Epidermal melanocyte (primary cell): ENCODE measurements at regions not wholly inside any gene's neighbourhood (a gene's known extent, or its start where the extent isn't known, plus 50 kb on each side); places are given as distances from the start of the nearest gene placed in this dataset.

Source experiments
- DNase-seq: peaks from one replicate; pipeline ENCODE4 v3.0.0; 2011; ENCODE audit warnings: low spot score; ENCODE audit not compliant: insufficient read length

DNA sequence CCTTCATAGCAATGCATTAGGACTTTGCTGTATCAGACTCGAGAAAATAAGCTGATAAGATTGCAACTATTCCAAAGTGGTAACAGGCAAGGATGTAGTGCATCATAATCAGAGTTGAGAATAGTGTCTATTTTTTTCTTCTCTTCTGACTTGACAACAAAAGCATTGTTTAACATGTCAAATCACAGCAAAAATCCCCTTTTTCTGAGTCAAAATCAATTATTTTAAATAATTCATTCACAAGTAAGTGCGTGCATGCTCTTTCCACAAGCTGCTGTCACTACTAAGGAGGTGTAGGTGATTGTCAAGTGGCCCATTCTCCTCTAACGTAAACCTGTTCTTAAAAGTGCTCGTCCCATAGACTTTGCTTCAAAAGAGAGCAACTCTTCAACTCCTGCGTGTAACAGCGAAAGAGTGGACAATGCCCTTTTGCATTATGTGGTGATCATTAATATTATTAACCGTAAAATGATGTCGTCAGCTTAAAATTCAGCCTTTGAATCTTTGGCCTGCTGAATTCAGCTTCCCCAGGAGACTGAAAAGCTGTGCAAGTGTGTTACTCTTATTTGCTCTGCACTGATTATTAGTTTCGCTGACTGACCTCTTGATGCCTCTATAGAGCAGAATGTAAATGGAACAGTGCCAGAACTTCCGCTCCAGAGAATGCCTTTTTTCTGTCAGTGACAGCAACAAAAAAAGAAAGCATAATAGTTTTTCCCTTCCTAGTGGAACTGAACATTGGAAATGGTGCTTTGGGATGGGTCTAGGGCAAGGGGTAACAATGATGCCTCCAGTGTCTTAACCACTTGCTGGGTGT lies 680.8 kb upstream of the SEMA6A start:
- DNase-seq = no peak

DNA sequence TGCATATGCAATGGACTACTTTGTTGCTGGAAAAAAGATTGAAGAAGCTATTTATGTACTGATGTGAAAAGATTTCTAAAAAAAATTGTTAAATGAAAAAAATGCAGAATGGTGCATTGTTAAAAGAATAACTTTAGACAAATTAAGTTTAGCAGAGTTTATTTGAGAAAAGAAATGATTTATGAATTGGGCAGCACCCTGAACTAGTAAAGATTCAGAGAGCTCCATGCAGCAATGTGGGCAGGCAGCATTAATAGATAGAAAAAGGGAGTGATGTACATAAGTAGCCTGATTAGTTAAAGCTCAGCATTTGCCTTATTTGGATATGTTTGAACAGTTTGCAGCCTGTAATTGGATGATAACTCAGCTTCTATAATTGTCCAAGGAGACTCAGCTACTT lies 677.9 kb upstream of the SEMA6A start:
- no peak for DNase-seq

DNA sequence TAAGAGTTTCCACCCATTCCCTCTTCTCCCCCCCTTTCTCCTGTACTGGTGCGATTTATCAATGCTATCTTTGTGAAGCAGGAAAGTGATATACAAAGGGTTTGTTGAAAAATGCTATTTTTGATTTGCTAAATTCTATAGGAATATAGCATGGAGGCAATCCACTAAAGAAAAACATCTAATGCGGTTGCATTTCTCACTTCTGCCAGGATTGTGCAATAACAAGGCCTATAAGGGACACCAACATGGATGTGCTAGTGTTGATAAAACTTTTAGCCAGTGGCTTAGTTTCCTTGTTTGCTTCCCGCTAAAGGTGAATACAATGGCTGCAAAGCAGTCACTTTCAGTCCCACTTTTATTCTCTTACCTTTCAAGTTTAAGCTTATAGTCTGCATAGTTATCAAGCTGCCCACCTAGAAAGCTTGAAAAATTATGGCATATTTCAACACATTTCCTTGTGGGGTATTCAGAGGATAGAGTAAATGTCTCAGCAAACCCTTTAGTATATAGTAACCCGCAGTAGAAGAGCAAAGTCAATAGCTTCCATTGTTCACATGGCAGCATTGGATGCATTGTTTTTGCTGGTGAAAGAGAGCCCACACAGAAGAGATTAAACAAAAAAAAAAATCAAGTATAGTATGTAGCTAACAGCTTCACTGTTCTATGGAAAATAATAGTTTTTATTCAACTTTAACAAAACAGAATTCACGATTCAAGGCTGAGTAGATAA lies 674.6 kb upstream of the SEMA6A start:
- DNase-seq = no peak

DNA sequence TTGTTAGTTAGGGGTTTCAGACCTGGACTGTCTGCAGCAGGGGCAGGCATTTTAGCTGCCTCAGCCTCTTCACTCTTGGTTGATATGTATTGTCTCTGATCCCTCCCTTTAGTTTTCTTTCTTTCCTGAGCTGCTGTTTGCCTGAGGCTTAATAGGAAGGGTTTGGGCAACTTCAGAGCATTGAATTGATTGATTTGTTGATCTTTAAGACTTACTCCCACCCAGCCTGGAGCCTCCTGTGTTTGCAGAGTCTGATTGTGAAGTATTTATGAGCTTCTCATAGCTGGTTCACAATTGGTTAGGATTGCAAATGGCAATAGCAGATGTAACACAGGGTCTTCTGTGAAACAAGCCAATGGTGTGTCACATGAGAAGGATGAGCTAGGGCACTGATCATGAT lies 671.8 kb upstream of the SEMA6A start:
- no peak for DNase-seq

DNA sequence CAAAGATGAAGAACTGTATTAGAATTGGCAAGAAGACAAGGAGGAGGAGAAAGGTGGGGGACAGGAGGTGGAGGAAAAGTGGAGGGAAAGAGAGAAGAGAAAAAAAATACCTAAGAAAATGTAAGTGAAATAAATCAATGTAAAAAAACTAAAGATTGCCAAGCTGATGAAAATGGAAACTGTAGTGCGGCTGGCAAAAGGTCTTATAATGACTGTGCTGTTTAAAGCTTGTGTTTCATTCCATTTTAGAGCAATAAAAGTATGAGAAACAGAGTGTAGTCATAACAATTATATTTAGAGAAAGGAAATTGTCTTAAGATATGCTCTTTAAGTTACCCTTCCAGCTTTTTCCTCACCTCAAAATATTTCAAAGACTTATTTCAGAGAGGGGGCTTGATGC lies 670.5 kb upstream of the SEMA6A start:
- no peak for DNase-seq

DNA sequence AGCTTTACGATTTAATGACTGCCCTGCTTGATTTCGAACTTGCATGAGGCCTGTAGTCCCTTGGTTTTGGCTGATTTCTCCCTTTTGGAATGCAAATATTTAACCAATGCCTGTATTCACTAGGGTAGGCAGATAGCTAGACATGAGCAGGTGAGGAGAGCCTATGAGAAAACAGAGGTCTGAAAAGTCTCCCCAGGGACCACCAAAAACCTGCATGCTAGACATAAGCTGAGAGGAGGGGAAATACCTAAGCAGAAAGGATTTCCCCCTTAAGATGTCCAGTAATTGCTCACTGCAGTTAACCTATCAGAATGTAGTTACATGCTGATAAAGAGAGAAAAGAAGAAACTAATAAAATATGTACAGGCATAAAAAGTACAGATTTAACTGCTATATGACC lies 667.4 kb upstream of the SEMA6A start:
- no peak for DNase-seq

DNA sequence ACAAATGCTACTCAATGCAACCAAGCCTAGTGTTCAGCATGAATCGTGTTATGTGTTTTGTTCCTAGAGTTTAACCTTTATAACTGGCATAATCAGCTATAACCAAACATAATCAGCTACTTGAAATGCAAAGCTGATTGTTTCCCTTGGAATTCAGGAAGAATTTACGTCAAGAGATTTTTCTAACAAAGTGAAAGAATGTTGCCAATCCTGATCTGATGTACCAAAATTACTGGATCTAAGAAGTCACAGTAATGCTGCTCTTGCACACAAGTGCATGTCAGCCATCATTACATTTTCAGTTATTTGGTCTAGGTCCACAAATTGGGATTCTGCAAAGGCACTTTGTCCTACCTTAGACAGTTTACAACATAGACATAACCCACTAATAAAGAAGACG lies 662.3 kb upstream of the SEMA6A start:
- no peak for DNase-seq

DNA sequence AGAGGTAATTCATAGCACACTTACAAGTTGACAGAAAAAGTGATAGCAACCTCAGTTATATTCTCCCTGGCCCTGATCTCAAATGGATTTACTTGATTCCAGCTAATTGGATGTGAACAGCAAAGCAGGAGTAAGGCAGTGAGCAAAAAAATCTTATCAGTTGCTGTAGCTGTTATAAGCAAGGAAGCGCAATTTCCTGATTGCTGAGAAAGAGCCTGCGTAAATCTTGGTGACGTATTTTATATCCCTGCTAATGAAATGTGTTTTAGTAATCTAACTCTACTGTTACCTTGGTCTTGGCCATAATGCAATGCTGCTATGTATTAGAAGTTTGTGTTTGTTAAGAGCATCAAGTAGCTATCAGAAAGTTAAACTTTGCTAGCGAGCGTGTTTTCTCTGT lies 661.2 kb upstream of the SEMA6A start:
- no peak for DNase-seq

DNA sequence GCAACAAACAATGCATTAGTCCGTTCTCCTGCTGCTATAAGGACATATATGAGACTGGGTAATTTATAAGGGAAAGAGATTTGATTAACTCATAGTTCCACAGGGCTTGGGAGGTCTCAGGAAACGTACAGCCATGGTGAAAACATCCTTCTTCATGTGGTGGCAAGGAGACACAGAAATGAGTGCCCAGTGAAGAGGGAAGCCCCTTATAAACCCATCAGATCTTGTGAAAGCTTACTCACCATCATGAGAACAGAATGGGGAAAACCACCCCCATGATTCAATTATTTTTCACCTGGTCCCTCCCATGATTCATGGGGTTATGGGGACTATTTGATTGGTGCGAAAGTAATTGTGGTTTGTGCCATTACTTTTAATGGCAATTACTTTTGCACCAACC lies 655.8 kb upstream of the SEMA6A start:
- DNase-seq = no peak

DNA sequence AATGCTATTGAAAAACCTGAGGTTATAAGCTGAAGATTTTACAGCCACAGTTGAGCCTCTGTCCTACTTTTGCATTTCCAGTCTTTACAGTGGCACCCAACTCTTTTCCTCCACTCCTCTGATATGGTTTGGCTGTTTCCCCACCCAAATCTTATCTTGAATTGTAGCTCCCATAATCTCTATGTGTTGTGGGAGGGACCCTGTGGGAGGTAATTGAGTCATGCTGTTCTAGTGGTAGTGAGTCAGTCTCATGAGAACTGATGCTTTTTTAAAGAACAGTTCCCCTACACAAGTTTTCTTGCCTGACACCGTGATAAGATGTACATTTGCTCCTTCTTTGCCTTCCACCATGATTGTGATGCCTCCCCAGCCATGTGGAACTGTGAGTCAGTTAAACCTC lies 646.1 kb upstream of the SEMA6A start:
- DNase-seq = no peak

DNA sequence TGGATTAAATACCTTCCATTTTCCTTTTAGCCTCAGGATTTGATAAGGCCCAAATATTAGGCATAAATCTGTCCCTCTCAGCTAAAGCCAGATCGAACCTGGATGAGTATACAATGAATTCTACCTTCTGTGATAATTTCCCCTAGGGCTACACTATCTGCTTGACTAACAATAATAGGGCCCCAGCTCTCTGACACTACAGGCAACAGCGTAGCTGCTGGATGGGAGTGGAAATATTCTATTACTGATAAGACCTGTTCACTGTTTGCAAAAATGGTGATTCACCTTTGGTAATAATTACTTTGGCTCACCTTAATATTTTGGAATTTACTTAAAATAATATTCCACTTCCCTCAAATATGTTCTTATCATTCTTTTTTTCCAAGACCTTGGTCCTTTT lies 644.2 kb upstream of the SEMA6A start:
- no peak for DNase-seq

DNA sequence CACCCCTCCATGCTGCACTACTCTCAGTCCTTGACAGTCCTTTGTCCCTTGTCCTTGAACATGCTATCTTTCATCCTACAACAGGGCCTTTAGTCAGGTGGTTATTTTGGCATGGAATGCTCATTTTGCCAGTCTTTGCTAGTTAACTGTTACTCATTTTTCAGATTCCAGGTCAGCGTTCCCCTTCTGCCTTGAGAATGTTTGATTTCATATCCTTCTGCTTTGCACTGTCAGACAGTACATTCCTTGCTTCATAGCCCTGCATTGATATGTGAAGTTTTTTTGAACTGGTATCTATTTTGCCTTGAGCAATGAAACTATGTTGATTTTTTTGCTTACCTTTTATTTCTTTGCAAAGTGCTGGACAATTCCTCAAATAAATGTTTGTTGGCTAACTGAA lies 638.2 kb upstream of the SEMA6A start:
- no peak for DNase-seq

DNA sequence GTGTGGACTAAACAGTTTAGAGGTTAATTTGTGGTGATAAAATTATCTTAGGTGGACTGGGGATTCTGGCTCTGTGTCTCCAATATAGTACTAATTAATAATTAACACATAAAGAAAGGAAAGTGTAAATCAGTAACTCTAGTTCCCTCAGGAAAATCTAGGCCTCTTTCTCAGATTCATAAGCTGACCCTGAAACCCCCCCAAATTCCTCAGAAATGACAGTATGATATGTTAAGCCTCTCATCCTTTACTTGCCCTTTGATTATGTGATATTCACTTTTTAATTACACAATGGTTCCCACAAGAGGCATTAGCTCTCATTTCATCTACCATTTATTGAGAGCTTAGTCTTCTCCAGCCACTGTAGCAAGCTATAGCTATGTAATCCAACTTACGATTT lies 636.2 kb upstream of the SEMA6A start:
- DNase-seq = no peak

DNA sequence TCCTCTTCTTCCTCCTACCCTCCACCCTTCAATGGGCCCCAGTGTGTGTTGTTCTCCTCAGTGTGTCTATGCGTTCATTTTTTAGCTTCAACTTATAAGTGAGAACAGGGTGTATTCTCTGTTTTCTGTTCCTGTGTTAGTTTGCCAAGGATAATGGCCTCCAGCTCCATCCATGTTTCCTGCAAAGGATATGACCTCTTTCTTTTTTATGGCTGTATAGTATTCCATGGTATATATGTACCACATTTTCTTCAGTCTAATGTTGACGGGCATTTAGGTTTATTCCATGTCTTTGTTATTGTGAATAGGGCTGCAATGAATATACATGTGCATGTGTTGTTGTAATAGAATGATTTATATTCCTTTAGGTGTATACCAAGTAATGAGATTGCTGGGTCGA lies 634.9 kb upstream of the SEMA6A start:
- no peak for DNase-seq

DNA sequence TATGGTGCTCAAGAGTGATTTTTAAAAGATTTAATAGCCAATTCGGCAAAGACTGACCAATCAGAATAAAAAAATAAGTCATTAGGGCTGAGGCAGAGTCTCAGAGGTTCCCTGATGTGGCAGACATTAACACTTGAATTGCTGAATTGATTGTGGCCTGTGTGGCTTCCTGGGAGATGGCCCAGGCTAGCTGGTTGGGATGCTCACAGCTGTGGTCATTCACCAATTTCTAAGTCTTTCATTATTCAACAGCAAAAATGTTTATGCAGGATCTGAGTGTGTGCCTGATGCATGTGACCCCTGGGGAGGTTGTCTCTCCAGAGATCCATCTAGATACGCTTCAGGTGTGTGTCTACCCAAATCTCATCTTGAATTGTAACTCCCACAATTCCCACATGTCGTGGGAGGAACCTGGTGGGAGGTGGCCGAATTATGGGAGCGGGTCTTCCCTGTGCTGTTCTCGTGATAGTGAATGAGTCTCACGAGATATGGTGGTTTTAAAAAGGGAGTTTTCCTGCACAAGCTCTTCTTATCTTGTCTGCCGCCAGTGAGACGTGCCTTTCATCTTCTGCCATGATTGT lies 632.6 kb upstream of the SEMA6A start:
- DNase-seq = no peak

DNA sequence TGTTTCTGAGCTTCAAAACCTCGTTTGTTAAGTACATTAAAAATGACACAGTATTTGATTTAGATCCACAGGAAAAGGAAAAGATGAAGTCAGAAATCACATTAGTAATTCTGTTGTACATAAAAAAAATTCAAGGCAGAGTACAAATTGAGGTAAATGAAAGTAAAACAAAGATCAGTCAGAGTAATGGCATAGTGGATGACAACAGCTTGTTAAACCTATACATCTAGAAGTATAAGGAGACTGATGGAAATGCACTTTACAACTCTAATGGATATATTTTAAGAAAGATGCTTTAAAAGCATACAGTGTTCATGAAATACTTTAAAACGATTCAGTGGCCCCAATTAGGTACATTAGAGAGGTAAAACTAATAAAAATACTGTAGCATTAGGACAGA lies 631.3 kb upstream of the SEMA6A start:
- DNase-seq = no peak

DNA sequence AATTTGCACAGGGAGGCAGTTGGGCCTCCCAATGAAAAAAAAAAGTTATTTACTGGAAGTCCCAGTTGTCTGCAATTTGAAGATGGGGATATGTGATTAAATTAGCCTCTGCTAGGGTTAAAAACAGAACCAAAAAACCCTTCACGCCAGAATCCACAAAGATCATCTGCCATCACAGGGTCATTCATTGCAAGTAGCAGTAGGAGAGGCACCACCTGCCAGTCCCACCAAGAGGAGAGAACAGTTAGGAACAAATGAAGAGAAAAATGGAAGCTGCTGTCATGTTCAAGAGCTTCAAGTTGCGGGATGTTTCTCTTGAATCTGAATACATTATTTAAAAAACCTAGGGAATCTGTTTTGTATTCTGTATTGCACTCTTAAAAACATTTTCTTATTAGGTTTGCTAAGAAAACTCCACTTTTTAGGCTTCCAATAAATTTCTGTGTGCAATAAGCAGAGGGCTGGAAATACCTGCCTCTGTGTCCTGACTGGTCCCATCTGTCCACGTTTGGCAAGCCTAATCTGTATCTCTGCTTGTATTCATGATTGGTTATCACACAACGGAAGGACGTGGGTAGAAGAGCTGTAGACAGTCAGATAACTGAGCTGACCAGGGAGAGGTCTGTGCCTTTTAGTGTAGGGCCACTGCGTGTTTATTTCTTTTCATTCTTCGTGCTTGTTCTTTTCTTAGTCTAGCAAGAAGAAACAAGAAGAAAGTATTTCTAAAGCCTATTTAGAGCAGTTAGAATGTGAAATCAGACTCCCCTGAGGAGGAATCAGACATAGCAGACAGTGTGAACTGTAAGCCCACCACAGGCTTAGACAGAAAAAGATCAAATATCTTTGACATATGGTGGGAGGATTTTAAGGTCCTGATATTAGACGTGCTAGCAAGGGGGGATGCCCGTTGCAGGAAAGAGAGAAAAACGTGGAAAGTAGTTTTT lies 630.6 kb upstream of the SEMA6A start:
- no peak for DNase-seq

DNA sequence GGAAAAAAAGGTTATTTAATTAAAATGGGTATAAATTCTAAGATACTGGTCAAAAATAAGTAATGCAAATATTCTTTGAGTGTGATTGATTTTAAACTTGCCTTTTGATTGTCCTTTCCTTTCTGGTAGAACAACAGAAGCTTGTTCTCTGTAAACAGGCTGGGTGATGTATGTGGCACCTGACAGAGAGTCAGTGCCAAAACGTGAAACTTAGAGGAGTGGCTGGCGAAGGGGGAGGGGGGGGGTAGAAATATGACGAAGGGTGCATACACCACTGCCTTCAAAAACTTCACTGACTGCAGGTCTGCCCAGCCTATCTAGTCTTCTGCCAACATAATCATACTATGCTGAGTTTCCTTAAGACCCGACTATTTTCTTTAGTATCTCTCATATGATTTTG lies 629.8 kb upstream of the SEMA6A start:
- DNase-seq = no peak

DNA sequence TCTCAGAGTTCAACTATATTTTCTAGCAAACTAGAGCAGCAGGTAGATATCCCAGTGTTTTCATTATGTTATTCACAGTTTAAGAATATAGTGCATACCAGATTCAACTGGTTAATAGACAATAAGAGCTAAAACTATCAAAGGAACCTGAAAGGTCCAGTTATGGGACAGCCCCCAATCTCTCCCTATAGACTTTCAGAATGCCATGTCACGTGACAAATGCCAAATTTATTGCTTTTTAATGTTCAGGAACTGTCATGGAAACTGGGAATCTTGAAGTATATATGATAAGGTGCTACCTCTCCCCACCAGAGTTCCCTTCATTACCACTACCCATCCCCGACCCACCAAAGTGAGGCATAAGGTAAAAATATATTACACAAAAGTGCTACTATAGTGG lies 629.0 kb upstream of the SEMA6A start:
- DNase-seq = no peak

DNA sequence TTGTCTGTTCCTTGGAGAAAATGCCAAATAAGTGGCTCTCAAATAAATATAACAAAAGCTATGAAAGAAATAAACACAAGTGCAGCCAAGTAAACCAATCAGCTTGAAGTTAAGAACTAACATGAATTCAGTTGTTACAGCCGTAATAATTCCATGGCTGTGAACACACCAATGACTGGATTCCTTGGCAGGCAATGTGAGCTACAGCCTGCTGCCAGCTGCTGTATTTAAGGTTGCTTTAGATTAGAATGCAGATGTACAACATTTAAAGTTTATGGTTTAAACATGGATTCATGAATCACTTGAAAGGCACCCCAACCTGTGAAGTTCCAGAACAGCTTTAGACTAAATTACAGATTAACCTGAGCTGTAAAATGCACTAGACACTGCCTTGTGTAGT lies 626.4 kb upstream of the SEMA6A start:
- DNase-seq = no peak

DNA sequence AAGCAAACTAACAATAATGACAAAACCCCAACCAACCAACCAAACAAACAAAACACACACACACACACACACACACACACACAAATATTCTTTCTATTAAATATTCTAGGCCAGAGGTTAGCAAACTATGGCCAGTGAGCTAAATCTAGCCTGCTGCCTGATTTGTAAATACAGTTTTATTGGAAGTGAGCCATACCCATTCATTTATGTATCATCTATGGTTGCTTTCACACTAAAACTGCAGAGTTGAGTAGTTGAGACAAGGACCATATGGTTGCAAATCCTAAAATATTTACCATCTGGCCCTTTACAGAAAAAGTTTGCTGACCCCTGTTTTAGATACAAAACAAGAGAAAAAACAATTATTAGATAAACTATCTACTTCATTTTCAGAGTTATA lies 620.5 kb upstream of the SEMA6A start:
- no peak for DNase-seq

DNA sequence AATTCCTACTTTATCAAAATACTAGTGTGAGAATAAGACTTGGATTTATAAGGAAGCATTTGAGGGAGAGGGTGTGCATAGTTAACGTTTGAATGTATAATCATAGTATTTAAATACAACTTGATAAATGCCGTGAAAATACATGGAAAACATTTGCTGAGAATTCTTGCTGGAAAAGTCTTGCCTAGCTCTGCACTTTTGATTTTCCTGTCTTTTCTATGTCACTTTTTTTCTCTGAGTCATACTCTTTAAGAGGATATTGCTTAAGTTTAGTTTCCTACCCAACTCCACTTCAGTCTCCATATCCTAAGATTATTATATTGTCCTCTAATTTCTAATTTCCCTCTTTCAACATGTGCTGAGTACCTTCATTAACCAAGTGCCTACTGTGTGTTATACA lies 616.6 kb upstream of the SEMA6A start:
- DNase-seq = no peak
